ENCODE measurements at regions not wholly inside any gene's neighbourhood (a gene's known extent, or its start where the extent isn't known, plus 50 kb on each side); places are given as distances from the start of the nearest gene placed in this dataset.

DNA sequence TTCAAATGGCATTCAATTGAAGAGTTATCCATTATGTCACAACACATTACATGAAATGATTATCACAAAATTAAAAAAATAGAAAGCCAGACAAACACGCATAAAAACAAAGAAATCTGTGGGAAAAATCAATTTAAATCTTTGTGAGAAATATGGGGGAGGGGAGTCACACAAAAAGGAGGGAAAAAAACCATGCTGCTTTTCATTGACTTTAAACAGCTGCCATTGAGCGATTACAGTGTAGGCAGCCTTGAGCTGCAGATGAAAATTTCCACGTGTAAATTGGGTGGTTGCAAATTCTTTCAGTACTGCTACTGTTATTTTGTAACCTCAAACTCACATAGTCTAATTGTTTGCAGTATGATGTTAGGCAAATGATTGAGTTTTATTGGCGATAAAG lies 889.9 kb upstream of the PHF14 start:
- H3K4me3 ChIP-seq (ENCODE audit: low read depth, low read length) = no peak overlapping the region
- TF ChIP-seq CTCF (IDR thresholded peaks at IDR 0.05; ENCODE audit: low read depth, low read length) = no peak

- no peak overlapping the region for H3K4me3 ChIP-seq (ENCODE audit: low read depth, low read length)
- no peak for TF ChIP-seq CTCF (IDR thresholded peaks at IDR 0.05; ENCODE audit: low read depth, low read length)
These were observed 888.4 kb upstream of the PHF14 start for GRCh38 chr7:10085231-10085630.

- no peak for TF ChIP-seq CTCF (IDR thresholded peaks at IDR 0.05; ENCODE audit: low read depth, low read length)
- H3K4me3 ChIP-seq (ENCODE audit: low read depth, low read length) = no peak overlapping the region
These were observed 873.1 kb upstream of the PHF14 start for GRCh38 chr7:10100572-10100971.

GRCh38 chr7:10101351-10101750 lies 872.3 kb upstream of the PHF14 start:
- no peak for TF ChIP-seq CTCF (IDR thresholded peaks at IDR 0.05; ENCODE audit: low read depth, low read length)
- H3K4me3 ChIP-seq (ENCODE audit: low read depth, low read length) = no peak overlapping the region

DNA sequence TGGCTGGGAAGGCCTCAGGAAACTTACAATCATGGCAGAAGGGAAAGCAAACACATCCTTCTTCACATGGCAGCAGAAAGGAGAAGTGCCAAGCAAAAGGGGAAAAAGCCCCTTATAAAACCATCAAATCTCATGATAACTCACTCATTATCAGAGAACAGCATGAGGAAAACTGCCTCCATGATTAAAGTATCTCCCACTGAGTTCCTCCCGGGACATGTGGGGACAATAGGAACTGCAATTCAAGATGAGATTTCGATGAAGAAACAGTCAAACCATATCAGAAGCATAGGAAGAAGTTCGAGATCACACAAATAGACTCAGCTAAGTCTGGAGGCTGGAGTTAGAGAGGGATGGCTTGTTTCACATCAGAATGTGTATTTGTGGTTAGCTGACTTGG lies 869.4 kb upstream of the PHF14 start:
- TF ChIP-seq CTCF (IDR thresholded peaks at IDR 0.05; ENCODE audit: low read depth, low read length) = no peak
- H3K4me3 ChIP-seq (ENCODE audit: low read depth, low read length) = no peak overlapping the region

- H3K4me3 ChIP-seq (ENCODE audit: low read depth, low read length) = no peak overlapping the region
- TF ChIP-seq CTCF (IDR thresholded peaks at IDR 0.05; ENCODE audit: low read depth, low read length) = no peak
These were observed 867.1 kb upstream of the PHF14 start for GRCh38 chr7:10106609-10107008.

GRCh38 chr7:10116511-10116910 lies 857.2 kb upstream of the PHF14 start:
- TF ChIP-seq CTCF (IDR thresholded peaks at IDR 0.05; ENCODE audit: low read depth, low read length) = no peak
- H3K4me3 ChIP-seq (ENCODE audit: low read depth, low read length) = no peak overlapping the region
